Activated naive CD8-positive, alpha-beta T cell treated with anti-CD3 and anti-CD28 coated beads, Interleukin-2, amount 50 U/mL, for 24 hours (primary cell): ENCODE measurements at regions not wholly inside any gene's neighbourhood (a gene's known extent, or its start where the extent isn't known, plus 50 kb on each side); places are given as distances from the start of the nearest gene placed in this dataset.

Source experiments
- ATAC-seq: fragments of 150-1000 bp; cut with Tn5 transposase; one replicate; pipeline ENCODE4 v1.10.0; 2021
- DNase-seq: peaks from one replicate; pipeline ENCODE4 v3.0.0; 2021
- H3K27ac Mint-ChIP-seq: one replicate; pipeline ENCODE4 v1.8.0; 2021; ENCODE audit warnings: mild to moderate bottlenecking, mixed read lengths
- H3K27me3 Mint-ChIP-seq: one replicate; pipeline ENCODE4 v1.8.0; 2021; ENCODE audit warnings: mixed read lengths
- H3K36me3 Mint-ChIP-seq: one replicate; pipeline ENCODE4 v1.8.0; 2021; ENCODE audit warnings: low read depth, mixed read lengths
- H3K4me1 Mint-ChIP-seq: one replicate; pipeline ENCODE4 v1.8.0; 2021; ENCODE audit warnings: mixed read lengths
- H3K4me3 Mint-ChIP-seq: one replicate; pipeline ENCODE4 v1.8.0; 2021; ENCODE audit warnings: mild to moderate bottlenecking, moderate library complexity, mixed read lengths
- H3K9me3 Mint-ChIP-seq: one replicate; pipeline ENCODE4 v1.8.0; 2021; ENCODE audit warnings: mixed read lengths

DNA sequence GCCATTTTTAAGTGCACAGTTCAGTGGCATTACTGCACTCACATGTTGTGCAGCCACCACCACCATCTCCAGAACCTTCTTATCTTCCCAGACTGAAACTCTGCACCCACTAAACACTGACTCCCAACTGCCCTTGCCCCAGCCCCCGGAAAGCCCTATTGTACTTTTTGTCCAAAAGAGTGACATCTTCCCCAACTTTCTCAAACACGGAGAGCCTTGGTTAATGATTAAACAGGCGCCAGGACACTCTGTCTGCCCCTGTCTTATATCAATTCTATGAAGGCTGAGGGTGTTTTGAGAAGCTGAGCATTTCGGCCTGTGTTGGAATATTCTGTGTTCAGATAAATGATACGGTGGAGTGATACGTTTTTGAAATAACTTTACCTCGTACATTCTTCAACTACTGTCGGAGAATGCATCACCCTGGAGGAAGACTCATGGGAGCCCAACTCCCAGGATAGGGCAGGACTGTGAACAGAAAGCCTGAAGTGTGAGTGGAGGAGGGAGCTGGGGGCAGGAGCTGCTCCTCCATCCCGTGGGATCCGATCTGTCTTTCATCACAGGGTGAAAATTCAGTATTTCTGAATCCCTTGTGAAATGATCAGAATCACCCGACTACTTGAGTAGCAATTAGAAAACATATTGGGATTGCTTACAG lies 68.7 kb upstream of the FOXC1 start:
- Mint-ChIP-seq H3K27me3 (no peaks in the 10 kb centered on the region), H3K27ac (no peak overlapping the region), H3K4me3 (no peak overlapping the region), H3K36me3 (no peaks in the 10 kb centered on the region), H3K4me1 (peaks cover 4% of the 10 kb centered on the region), H3K9me3 (no peaks in the 10 kb centered on the region)
- DNase-seq (no peak), ATAC-seq (no peak)

GRCh38 chr6:1542335-1542734 lies 67.4 kb upstream of the FOXC1 start:
- DNase-seq (no peak), ATAC-seq (no peak)
- Mint-ChIP-seq H3K9me3 (no peaks in the 10 kb centered on the region), H3K36me3 (no peaks in the 10 kb centered on the region), H3K27me3 (no peaks in the 10 kb centered on the region), H3K4me3 (no peak overlapping the region), H3K4me1 (no peaks in the 10 kb centered on the region), H3K27ac (no peak overlapping the region)

GRCh38 chr6:1542764-1543163 lies 67.0 kb upstream of the FOXC1 start:
- H3K36me3 Mint-ChIP-seq = no peaks in the 10 kb centered on the region
- no peak for ATAC-seq
- H3K9me3 Mint-ChIP-seq = no peaks in the 10 kb centered on the region
- no peak overlapping the region for H3K4me3 Mint-ChIP-seq
- H3K27me3 Mint-ChIP-seq = no peaks in the 10 kb centered on the region
- DNase-seq = no peak
- no peaks in the 10 kb centered on the region for H3K4me1 Mint-ChIP-seq
- no peak overlapping the region for H3K27ac Mint-ChIP-seq

DNA sequence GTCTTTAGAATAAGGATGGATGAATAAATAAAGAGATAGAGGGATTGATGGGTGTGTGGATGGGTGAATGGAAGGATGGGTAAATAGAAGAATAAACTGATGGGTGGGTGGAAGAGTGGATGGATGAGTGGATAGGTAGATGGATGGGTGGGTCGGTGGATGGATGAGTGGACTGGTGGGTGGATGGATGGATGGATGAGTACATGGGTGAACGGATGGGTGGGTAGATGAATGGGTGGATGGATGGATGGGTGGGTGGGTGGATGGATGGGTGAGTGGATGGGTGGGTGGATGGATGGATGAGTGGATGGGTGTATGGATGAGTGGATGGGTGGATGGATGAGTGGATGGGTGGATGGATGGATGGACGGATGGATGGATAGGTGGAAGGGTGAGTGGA lies 65.7 kb upstream of the FOXC1 start:
- no peaks in the 10 kb centered on the region for H3K4me1 Mint-ChIP-seq
- H3K27ac Mint-ChIP-seq = no peak overlapping the region
- DNase-seq = no peak
- H3K36me3 Mint-ChIP-seq = peaks cover 1% of the 10 kb centered on the region
- no peak overlapping the region for H3K4me3 Mint-ChIP-seq
- H3K27me3 Mint-ChIP-seq = no peaks in the 10 kb centered on the region
- ATAC-seq = no peak
- no peaks in the 10 kb centered on the region for H3K9me3 Mint-ChIP-seq

DNA sequence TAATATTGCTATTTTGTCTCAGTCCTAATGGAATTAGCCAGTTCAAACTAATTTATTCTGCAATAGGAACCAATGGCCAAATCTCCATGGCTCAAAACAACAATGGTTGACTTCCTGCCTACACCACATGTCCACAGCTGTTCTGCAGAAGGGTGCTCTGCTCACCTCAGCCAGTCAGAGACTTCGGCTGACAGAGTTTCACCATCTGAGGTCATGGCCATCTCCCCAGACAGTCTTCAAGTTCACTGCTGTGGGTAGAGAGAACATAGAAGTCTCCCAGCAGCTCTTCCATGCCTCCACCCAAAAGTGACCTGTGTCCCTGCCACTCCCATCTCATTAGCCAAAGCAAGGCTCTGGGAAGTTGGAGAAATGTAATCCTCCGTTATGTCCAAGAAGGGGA lies 65.1 kb upstream of the FOXC1 start:
- Mint-ChIP-seq H3K4me1 (no peaks in the 10 kb centered on the region), H3K4me3 (no peak overlapping the region), H3K36me3 (peaks cover 1% of the 10 kb centered on the region), H3K27me3 (no peaks in the 10 kb centered on the region), H3K9me3 (no peaks in the 10 kb centered on the region), H3K27ac (no peak overlapping the region)
- no peak for ATAC-seq
- no peak for DNase-seq

GRCh38 chr6:1545654-1546053 lies 64.1 kb upstream of the FOXC1 start:
- H3K9me3 Mint-ChIP-seq = no peaks in the 10 kb centered on the region
- no peak overlapping the region for H3K4me3 Mint-ChIP-seq
- DNase-seq (no peak), ATAC-seq (no peak)
- no peaks in the 10 kb centered on the region for H3K27me3 Mint-ChIP-seq
- no peak overlapping the region for H3K27ac Mint-ChIP-seq
- peaks cover 1% of the 10 kb centered on the region for H3K36me3 Mint-ChIP-seq
- H3K4me1 Mint-ChIP-seq = no peaks in the 10 kb centered on the region

DNA sequence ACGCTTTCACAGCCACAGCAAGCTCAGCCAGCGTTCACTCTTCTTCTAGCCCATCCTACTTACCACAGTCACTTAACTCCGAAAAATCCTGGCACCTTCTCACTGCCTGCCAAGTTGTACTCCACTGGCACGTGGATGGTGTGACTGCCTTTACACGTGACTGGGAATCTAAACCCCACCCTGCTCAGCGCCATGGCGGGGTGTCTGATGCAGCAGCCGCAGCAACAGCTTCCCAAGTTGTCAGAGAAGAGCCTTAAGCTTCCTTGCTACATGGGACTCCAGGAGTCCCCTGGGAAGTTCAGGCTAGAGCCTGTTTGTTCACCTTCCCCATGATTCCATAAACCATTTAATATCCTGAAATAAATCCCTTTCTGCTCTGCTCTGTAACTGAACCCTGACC lies 61.9 kb upstream of the FOXC1 start:
- H3K9me3 Mint-ChIP-seq = no peaks in the 10 kb centered on the region
- no peaks in the 10 kb centered on the region for H3K27me3 Mint-ChIP-seq
- no peak overlapping the region for H3K27ac Mint-ChIP-seq
- DNase-seq (no peak), ATAC-seq (no peak)
- no peaks in the 10 kb centered on the region for H3K4me1 Mint-ChIP-seq
- peaks cover 1% of the 10 kb centered on the region for H3K36me3 Mint-ChIP-seq
- H3K4me3 Mint-ChIP-seq = no peak overlapping the region

DNA sequence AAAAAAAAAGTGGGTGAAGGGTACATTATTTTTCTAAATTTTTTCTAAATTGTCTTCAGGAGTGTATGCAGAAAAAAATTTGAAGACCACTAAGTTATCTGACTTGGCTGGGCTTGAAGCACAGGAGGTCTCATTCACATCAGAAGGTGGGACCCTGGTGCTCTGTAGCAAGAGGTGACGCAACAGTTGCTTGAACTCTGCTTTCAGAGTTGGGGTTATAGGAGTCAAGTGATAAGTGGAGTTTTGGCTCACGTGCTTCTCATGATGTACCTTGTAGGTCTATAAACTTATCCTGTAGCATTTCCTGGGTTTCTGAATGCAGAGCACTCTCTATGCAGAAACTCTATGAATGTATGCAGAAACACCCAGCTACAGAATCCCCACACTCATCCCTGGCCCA lies 58.5 kb upstream of the FOXC1 start:
- peaks cover 8% of the 10 kb centered on the region for H3K4me1 Mint-ChIP-seq
- H3K27me3 Mint-ChIP-seq = peaks cover 24% of the 10 kb centered on the region
- no peak overlapping the region for H3K27ac Mint-ChIP-seq
- peaks cover 1% of the 10 kb centered on the region for H3K36me3 Mint-ChIP-seq
- no peak overlapping the region for H3K4me3 Mint-ChIP-seq
- DNase-seq (no peak), ATAC-seq (no peak)
- H3K9me3 Mint-ChIP-seq = no peaks in the 10 kb centered on the region

GRCh38 chr6:1552296-1552761 lies 57.4 kb upstream of the FOXC1 start:
- Mint-ChIP-seq H3K27ac (no peak overlapping the region), H3K27me3 (peaks cover 28% of the 10 kb centered on the region), H3K9me3 (no peaks in the 10 kb centered on the region), H3K36me3 (peaks cover 1% of the 10 kb centered on the region), H3K4me1 (peaks cover 8% of the 10 kb centered on the region), H3K4me3 (no peak overlapping the region)
- ATAC-seq = no peak
- DNase-seq = no peak

DNA sequence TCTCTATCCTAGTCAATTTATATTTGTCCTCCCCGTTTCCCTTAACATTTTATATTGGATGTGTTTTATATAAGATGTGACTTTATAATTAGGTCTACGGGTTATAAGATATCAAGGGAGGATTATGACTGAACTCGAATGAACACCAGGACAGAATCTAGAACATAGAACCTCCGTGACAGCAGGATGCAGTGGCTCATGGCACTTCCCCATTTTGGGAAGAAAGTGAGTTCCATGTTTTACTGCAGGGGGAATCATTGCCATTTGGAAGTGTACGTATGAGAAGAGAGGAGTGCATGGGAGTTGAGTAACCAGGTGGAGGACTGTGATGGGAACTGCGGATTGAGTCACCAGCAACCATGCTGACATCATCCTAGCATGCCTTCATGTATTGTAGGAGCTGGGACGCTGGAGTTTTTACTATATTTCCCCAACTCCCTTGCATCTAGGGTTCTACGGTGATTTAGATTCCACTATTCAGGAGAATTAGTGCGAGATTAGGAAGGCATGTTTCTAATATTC lies 56.1 kb upstream of the FOXC1 start:
- Mint-ChIP-seq H3K4me1 (peaks cover 8% of the 10 kb centered on the region), H3K9me3 (no peaks in the 10 kb centered on the region), H3K27ac (no peak overlapping the region), H3K4me3 (no peak overlapping the region), H3K27me3 (peaks cover 34% of the 10 kb centered on the region), H3K36me3 (no peaks in the 10 kb centered on the region)
- DNase-seq (no peak), ATAC-seq (no peak)

DNA sequence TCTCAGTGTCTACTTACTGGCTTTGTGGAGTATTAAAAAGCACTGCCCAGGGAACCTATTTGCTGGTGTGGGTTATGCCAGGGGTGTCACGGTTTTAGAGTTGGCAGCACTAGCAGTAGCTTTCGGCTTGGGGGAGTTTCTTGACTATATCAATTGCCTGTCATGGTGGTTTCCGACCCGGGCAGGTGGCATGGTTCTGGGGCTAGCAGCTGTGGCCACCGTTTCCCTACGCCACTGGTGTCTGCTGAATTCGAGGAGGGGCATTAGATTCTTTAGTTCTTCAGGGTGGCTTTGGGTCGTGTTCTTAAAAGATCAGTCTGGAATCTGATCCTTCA lies 55.6 kb upstream of the FOXC1 start:
- H3K27ac Mint-ChIP-seq = no peak overlapping the region
- H3K4me1 Mint-ChIP-seq = peaks cover 8% of the 10 kb centered on the region
- DNase-seq (no peak), ATAC-seq (no peak)
- no peaks in the 10 kb centered on the region for H3K9me3 Mint-ChIP-seq
- H3K4me3 Mint-ChIP-seq = peak overlapping the region; percentile 75
- no peaks in the 10 kb centered on the region for H3K36me3 Mint-ChIP-seq
- H3K27me3 Mint-ChIP-seq = peaks cover 34% of the 10 kb centered on the region

- Mint-ChIP-seq H3K36me3 (no peaks in the 10 kb centered on the region), H3K27me3 (peaks cover 34% of the 10 kb centered on the region), H3K27ac (no peak overlapping the region), H3K4me3 (peak overlapping the region; percentile 75), H3K9me3 (no peaks in the 10 kb centered on the region), H3K4me1 (peaks cover 8% of the 10 kb centered on the region)
- peak; percentile 67 for DNase-seq
- peak; percentile 86 for ATAC-seq
Measured at GRCh38 chr6:1554476-1555310, 55.0 kb upstream of the FOXC1 start.

GRCh38 chr6:1558388-1558787 lies 51.3 kb upstream of the FOXC1 start:
- no peak for ATAC-seq
- peaks cover 43% of the 10 kb centered on the region for H3K27me3 Mint-ChIP-seq
- H3K9me3 Mint-ChIP-seq = no peaks in the 10 kb centered on the region
- no peaks in the 10 kb centered on the region for H3K36me3 Mint-ChIP-seq
- H3K4me1 Mint-ChIP-seq = peaks cover 8% of the 10 kb centered on the region
- no peak for DNase-seq
- no peak overlapping the region for H3K27ac Mint-ChIP-seq
- H3K4me3 Mint-ChIP-seq = no peak overlapping the region
